Activated CD4-positive, alpha-beta T cell treated with anti-CD3 and anti-CD28 coated beads, Interleukin-10, Interleukin-2, amounts not matched to agents 100 ng/mL and 50 ng/mL, durations not matched to agents 16 hours and 8 hours (primary cell): ENCODE measurements at regions not wholly inside any gene's neighbourhood (a gene's known extent, or its start where the extent isn't known, plus 50 kb on each side); places are given as distances from the start of the nearest gene placed in this dataset.
"Not testable (repeated sequence)": the region's sequence is repeated elsewhere in the genome, so short reads cannot be mapped to it uniquely, and the experiment has no call there.

ENCODE experiments used
- DNase-seq: peaks from one replicate; pipeline ENCODE4 v3.0.0-alpha.2; 2020

GRCh38 chr7:51589111-51589510 lies 272.5 kb upstream of the COBL start:
- DNase-seq = no peak

- DNase-seq = no peak
Observed at GRCh38 chr7:51587604-51588003, 271.0 kb upstream of the COBL start.

GRCh38 chr7:51577390-51577789 lies 260.8 kb upstream of the COBL start:
- DNase-seq = no peak

GRCh38 chr7:51569581-51569980 lies 253.0 kb upstream of the COBL start:
- DNase-seq = no peak

- DNase-seq = no peak
Observed at GRCh38 chr7:51569176-51569575, 252.6 kb upstream of the COBL start.

GRCh38 chr7:51551070-51551469 lies 234.5 kb upstream of the COBL start:
- no peak for DNase-seq

GRCh38 chr7:51545131-51545530 lies 228.5 kb upstream of the COBL start:
- no peak for DNase-seq

GRCh38 chr7:51543801-51544553 lies 227.4 kb upstream of the COBL start:
- DNase-seq = no peak

GRCh38 chr7:51540906-51541305 lies 224.3 kb upstream of the COBL start:
- DNase-seq = not testable (repeated sequence)

- no peak for DNase-seq
Observed at GRCh38 chr7:51539840-51540239, 223.2 kb upstream of the COBL start.

- DNase-seq = no peak
Observed at GRCh38 chr7:51528172-51528571, 211.6 kb upstream of the COBL start.

- no peak for DNase-seq
Observed at GRCh38 chr7:51521694-51522312, 205.2 kb upstream of the COBL start.

GRCh38 chr7:51521054-51521453 lies 204.4 kb upstream of the COBL start:
- DNase-seq = no peak

GRCh38 chr7:51518646-51519045 lies 202.0 kb upstream of the COBL start:
- no peak for DNase-seq

- no peak for DNase-seq
Observed at GRCh38 chr7:51517187-51517586, 200.6 kb upstream of the COBL start.

GRCh38 chr7:51501620-51502019 lies 185.0 kb upstream of the COBL start:
- no peak for DNase-seq

- DNase-seq = no peak
Observed at GRCh38 chr7:51482976-51483375, 166.4 kb upstream of the COBL start.

- DNase-seq = no peak
Observed at GRCh38 chr7:51481421-51481820, 164.8 kb upstream of the COBL start.

- no peak for DNase-seq
Observed at GRCh38 chr7:51477819-51478218, 161.2 kb upstream of the COBL start.

- no peak for DNase-seq
Observed at GRCh38 chr7:51477323-51477722, 160.7 kb upstream of the COBL start.

GRCh38 chr7:51476026-51476425 lies 159.4 kb upstream of the COBL start:
- no peak for DNase-seq

GRCh38 chr7:51472873-51473272 lies 156.3 kb upstream of the COBL start:
- DNase-seq = no peak

GRCh38 chr7:51471981-51472296 lies 155.3 kb upstream of the COBL start:
- DNase-seq = no peak

GRCh38 chr7:51471210-51471980 lies 154.8 kb upstream of the COBL start:
- no peak for DNase-seq
